NCI-H748 treated with DMSO at 0.1 percent for 48 hours (cell line): ENCODE measurements at regions not wholly inside any gene's neighbourhood (a gene's known extent, or its start where the extent isn't known, plus 50 kb on each side); places are given as distances from the start of the nearest gene placed in this dataset.
"Not testable (repeated sequence)": the region's sequence is repeated elsewhere in the genome, so short reads cannot be mapped to it uniquely, and the experiment has no call there.

Source experiments
- DNase-seq: peaks from one replicate; lab custom pipeline; 2025; lab: John Stamatoyannopoulos, UW

DNA sequence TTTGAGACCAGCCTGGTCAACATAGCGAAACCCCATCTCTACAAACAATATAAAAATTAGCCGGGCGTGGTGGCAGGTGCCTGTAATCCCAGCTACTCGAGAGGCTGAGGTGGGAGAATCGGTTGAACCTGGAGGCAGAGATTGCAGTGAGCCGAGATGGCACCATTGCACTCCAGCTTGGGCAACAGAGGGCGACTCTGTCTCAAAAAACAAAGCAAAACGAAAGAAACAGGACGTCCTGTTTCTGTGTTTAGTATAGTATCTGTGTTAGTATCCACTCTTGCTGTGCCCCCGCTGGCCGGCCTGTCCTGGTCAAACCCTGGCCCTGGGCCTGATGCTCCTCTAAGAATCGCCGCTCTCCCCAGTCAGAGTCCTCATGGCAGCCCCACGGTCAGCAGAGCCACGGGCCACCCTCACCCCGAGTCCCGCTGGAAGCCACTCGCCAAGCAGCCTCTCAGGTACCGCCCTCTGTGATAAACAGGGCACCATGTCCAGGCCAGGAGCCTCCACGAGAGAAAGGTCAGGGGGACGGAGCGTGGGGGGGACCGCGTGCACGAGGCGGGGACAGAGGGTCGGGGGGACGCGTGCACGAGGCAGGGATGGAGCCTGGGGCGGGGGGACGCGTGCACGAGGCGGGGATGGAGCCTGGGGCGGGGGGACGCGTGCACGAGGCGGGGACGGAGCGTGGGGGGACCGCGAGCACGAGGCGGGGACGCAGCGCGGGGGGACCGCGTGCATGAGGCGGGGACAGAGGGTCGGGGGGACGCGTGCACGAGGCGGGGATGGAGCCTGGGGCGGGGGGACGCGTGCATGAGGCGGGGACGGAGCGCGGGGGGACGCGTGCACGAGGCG, 384.5 kb downstream of the SMOC2 start:
- DNase-seq: no peak

DNA sequence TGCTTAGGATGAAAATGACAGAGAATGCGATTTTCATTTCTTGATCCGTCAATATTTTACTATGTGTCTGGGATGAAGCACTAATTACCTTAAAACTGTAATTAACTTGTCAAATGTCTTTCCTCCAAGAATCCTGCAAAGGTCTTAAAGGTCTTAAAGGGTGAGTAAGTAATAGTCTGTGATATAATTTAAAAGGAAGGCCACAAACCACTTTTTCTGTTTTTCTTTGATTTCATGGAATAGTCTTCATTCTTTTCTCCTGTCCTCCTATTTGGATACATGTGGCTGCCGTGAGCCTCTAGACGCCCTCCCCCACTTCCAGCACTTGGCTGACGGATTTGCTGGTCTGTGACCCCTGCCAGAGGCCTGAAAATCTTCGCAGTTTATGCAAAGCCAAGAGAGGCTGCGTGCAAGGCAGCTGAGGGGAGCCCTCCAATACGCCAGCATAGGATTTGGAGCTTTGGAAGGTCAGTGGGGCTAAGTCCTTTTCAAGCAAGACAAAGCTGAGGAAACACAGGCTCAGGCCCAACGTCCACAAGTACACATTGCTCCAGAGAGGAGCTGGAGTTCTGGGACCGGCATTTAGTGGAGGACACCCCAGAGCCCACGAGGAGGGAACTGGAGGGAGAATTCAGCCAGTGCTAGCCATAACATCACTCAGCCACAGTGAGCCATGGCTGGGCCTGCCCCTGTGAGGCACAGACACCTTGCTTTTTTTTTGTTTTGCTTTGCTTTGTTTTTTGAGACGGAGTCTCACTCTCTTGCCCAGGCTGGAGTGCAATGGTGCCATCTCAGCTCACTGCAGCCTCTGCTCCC, 382.6 kb downstream of the SMOC2 start:
- DNase-seq: no peak

DNA sequence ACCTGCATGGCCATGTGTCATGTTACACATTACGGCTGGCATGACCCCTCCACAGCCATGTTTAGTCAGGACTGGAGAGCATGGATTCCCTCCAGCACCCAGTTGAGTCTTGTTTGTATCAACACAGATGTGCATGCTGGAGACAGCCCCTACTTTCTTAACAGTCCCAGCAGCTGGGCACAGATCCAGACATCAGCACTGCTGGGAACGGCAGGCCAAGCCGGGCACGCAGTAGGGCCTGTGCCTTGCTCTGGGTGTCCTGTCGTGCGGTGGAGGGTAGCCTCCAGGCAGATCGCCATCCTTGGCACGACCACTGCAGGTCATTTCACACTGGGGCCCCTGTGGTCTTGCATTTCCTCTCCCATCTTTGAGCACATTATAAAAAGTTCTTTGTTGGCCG, 381.4 kb downstream of the SMOC2 start:
- DNase-seq: no peak

GRCh38 chr6:168819546-168819945, 378.6 kb downstream of the SMOC2 start:
- DNase-seq: no peak

DNA sequence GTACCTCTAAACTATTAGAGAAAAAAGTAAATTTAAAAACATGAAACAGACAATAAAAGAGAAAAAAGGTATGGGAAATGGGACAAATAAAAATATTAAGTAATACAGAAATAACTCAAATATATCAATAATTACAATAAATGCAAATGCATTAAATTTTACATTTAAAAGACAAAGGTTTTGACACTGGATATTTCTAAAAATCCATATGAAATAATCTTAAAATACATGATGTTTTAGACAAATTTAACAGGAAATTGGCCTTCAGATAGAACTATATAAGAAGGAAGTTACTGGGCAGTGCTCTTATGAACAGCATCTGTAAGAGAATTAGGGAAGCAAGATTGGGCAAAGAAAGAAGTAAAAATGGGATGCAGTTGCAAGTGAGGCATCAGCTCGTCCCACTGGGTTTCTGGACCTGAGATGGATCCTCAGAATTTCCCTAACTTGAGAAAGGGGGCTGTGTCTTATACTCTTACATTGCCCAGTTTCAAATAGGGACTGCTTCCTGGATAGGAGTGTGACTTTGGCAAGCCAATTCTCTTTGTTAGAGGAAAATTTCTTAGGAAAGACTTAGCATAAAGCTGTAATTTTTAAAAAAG, 376.7 kb downstream of the SMOC2 start:
- no peak for DNase-seq

DNA sequence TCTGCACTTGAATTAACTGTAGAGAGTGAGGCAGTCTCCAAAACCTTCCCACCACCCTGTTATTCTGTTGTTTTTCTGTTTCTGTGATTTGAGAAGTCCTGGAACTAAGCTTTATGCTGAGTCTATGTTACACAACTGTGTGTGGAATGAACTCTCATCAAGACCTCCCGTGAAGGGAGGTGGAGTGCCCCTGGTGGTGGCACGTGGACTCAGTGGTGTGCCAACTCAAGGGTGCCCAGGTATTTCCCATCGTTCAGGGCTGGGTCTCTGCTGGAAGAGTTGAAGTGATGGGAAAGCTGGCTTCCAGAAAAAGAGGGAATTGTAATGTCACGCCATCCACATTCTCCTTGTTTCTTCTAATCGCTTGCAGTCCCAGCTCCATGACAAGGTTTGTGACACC, 374.2 kb downstream of the SMOC2 start:
- DNase-seq: no peak

GRCh38 chr6:168808232-168808631, 367.2 kb downstream of the SMOC2 start:
- DNase-seq: no peak

DNA sequence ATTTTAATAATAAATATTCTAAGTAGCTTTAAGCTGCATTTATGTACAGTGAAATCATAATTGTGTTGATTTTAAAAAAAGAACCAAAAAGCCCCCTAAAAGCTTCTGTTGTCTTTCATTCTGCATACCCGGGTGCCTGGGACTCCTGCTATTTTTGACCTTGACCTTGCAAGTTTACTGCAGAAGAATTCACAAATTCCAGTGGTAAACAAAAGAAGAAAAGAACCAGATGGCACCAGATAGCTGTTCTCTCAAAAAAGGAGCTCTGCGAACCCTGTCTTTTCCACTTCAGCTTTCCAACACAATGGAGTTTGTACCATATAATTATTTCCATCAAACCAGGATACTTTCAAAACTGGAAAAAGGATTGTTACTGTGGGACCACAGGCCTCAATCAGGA, 363.3 kb downstream of the SMOC2 start:
- no peak for DNase-seq

- no peak for DNase-seq
These were observed 362.9 kb downstream of the SMOC2 start for GRCh38 chr6:168803874-168804273.

DNA sequence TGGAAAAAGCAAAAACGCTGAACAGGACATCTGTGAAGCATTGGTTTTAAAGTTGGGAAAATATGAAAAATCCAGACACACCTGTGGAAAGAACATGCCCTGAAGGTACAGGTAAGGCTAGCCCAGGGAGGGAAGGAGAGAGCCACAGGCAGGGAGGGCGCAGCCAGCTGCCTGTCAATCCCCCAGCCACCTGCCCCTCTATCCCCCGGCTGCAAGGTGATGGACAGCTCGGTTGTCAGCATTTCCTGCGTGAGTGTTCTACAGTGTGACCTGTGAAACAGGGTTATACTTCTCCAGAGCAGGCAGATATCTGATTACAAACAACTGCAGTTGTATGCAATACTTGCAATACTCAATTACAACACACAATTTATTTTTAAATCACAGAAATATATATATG, 358.1 kb downstream of the SMOC2 start:
- no peak for DNase-seq

GRCh38 chr6:168796106-168796505, 355.1 kb downstream of the SMOC2 start:
- DNase-seq: no peak

DNA sequence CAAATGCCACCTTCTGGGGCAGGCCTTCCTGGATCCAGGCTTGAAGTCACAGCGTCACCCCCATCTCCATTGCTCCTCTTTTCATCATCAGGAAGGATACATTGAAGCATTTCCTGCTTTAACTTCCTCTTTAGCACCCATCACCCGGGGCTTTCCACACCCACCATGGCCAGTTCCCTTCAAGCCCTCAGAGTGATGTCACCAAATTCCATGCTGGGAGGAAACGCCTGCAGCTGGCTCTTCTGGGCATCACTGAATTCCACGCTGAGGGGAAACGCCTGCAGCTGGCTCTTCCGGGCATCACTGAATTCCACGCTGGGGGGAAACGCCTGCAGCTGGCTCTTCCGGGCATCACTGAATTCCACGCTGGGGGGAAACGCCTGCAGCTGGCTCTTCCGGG, 354.6 kb downstream of the SMOC2 start:
- DNase-seq: not testable (repeated sequence)

- no peak for DNase-seq
These were observed 353.5 kb downstream of the SMOC2 start for GRCh38 chr6:168794491-168794890.

- DNase-seq: no peak
These were observed 352.7 kb downstream of the SMOC2 start for GRCh38 chr6:168793649-168794048.

DNA sequence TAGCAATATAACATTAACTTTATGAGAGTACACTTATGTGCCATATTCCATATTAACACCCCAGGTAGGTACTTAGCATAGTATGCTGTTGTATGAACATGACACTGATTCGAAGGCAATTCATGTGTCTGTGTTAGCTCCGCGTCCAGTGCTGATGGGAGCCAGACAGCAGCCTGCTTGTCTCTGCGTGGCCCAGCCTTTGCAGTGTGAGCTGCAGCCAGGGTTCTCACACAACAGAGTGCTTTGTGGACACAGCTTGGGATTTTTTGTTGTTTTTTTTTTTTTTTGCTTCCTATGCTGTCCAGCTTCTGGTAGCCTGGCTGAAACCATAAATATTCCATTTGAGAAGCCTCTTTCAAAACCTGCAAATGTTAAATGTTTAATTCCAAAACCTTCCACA, 350.9 kb downstream of the SMOC2 start:
- DNase-seq: no peak

GRCh38 chr6:168789699-168790098, 348.7 kb downstream of the SMOC2 start:
- DNase-seq: no peak

GRCh38 chr6:168785720-168786511, 344.9 kb downstream of the SMOC2 start:
- no peak for DNase-seq

- DNase-seq: no peak
These were observed 343.4 kb downstream of the SMOC2 start for GRCh38 chr6:168784426-168784825.

DNA sequence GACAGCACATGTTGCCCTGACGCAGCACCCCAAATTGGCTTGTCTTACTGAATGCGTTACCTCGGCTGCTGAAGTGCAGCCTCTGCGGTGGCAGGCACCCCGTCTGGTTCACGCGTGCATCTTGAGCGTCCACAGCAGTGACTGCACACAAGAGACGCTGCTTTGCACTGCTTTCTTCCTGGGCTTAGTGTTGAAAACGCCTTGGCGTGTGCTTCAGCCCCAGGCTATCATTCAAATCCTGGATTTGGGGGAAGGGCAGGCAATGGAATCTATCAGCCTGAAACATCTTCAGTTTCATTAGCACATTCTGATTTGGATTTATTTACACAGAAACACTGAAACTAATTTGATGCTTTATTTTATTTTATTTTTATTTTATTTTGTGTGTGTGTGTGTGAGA, 342.7 kb downstream of the SMOC2 start:
- no peak for DNase-seq

DNA sequence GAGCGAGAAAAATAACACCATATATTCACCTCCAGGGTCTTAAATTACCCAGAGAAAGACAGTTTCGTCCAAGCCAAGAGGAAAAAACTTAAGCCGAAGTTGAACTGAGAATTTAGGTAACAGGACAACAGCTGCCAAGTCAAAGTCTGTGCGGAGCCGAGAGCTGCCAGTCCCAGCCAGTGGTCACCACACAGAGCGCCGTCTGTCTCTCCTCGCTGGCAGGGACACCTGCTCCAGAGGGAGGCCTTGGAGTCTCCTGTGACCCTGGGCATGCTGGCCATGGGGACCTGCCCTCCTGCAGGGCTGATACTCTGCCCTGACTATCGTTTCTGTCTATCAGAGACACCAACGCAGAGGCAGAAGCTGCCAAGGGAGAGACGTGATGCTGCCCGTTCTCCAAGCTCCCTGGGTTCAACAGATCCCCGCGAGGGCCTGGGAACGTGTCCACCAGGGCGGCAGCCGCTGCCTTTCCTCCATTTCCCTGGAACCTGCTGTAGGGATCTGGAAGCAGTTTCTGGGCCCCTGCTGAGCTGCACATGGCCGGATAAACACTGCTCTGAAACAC, 341.3 kb downstream of the SMOC2 start:
- DNase-seq: no peak

DNA sequence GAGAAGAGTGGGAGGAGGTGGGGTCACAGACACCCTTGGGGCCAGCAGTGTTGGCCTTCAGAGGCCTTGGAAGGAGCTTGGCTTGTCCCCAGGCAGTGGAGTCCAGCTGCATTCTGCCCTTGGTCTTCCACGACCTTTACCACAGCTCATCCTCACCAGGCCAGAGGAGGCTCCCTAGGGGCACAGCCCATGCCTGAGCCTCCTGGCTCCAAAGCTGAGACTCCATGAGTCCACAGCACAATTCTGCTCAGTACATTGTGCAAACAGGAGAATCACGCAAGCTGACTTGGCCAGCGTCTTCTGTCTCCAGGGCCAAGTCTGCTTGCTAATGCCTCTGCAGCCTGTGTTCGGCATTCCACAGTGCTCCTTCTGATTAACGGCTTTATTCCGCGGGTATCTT, 337.2 kb downstream of the SMOC2 start:
- no peak for DNase-seq

DNA sequence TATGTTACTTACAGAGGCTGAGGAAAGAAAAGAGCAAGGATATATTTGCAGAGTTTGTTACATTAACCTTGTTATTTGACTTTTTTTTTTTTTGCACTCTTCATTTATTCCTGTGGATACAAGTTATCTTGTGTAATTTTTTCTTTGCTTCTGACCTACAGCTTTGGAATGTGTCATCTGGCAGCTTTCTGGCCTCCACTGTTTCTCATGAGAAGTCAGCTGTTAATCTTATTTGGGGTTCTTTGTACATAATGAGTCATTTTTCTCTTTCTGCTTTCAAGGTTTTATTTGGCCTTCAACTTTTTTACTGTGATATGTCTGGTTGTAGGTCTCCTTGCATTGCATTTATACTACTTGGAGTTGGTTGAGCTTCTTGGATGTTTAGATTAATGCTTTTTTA, 333.4 kb downstream of the SMOC2 start:
- no peak for DNase-seq
